ENCODE measurements at regions not wholly inside any gene's neighbourhood (a gene's known extent, or its start where the extent isn't known, plus 50 kb on each side); places are given as distances from the start of the nearest gene placed in this dataset.

- TF ChIP-seq POLR2A (IDR thresholded peaks at IDR 0.05; ENCODE audit: low read length) (no peak), GATA1 (IDR thresholded peaks at IDR 0.05; ENCODE audit: low read depth, low read length) (no peak)
Observed at GRCh38 chr2:120888851-120889250, 153.2 kb downstream of the GLI2 start.

Measured in erythroblast (primary cell).